ENCODE measurements at regions not wholly inside any gene's neighbourhood (a gene's known extent, or its start where the extent isn't known, plus 50 kb on each side); places are given as distances from the start of the nearest gene placed in this dataset.

- no peaks in the 10 kb centered on the region for H3K9me3 ChIP-seq (ENCODE audit: control insufficient read depth in 1 of 2, insufficient read depth in 1 of 2, low read length in 2 of 2)
- intact Hi-C loops (cut with DNase I, micrococcal nuclease) = no loop called here
- Mint-ChIP-seq H3K9me3 (no peaks in the 10 kb centered on the region), H3K27ac (no peak overlapping the region), H3K27me3 (no peaks in the 10 kb centered on the region), H3K4me1 (ENCODE audit: low read depth) (no peaks in the 10 kb centered on the region), H3K4me3 (no peak overlapping the region), H3K36me3 (ENCODE audit: low read depth) (no peaks in the 10 kb centered on the region)
- H3K27me3 ChIP-seq (ENCODE audit: control insufficient read depth in 1 of 2, insufficient read depth in 2 of 2, low read length in 2 of 2) = no peaks in the 10 kb centered on the region
- DNase-seq (no peak), ATAC-seq (ENCODE audit: poor library complexity) (no peak)
- ChIA-PET CTCF (interaction anchor here (1.1 kb wide), 1 partner anchor 64 kb away, joined by 3 read pairs; no protein-coding TSS in a partner anchor), POLR2A (no interaction called here)
- H3K36me3 ChIP-seq (ENCODE audit: insufficient read depth, low read length) = no peaks in the 10 kb centered on the region
- TF ChIP-seq, protein P1, sequence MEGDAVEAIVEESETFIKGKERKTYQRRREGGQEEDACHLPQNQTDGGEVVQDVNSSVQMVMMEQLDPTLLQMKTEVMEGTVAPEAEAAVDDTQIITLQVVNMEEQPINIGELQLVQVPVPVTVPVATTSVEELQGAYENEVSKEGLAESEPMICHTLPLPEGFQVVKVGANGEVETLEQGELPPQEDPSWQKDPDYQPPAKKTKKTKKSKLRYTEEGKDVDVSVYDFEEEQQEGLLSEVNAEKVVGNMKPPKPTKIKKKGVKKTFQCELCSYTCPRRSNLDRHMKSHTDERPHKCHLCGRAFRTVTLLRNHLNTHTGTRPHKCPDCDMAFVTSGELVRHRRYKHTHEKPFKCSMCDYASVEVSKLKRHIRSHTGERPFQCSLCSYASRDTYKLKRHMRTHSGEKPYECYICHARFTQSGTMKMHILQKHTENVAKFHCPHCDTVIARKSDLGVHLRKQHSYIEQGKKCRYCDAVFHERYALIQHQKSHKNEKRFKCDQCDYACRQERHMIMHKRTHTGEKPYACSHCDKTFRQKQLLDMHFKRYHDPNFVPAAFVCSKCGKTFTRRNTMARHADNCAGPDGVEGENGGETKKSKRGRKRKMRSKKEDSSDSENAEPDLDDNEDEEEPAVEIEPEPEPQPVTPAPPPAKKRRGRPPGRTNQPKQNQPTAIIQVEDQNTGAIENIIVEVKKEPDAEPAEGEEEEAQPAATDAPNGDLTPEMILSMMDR (IDR thresholded peaks at IDR 0.05) = no peak
- no peak overlapping the region for H3K4me3 ChIP-seq (ENCODE audit: low read length)
- H3K4me1 ChIP-seq (ENCODE audit: insufficient read depth, low read length) = no peaks in the 10 kb centered on the region
- no peak overlapping the region for H3K27ac ChIP-seq (ENCODE audit: low read depth in 1 of 2, low read length in 2 of 2)
These were observed 145.8 kb upstream of the ZNF648 start for GRCh38 chr1:182207300-182207699.

GRCh38 chr1:182206626-182207239 lies 145.2 kb upstream of the ZNF648 start:
- POLR2A ChIA-PET = no interaction called here
- intact Hi-C loops (cut with DNase I, micrococcal nuclease) = no loop called here
- TF ChIP-seq, protein P1 (IDR thresholded peaks at IDR 0.05) = no peak
- Mint-ChIP-seq H3K27ac (no peak overlapping the region), H3K36me3 (ENCODE audit: low read depth) (no peaks in the 10 kb centered on the region), H3K9me3 (no peaks in the 10 kb centered on the region), H3K4me1 (ENCODE audit: low read depth) (no peaks in the 10 kb centered on the region), H3K4me3 (no peak overlapping the region), H3K27me3 (no peaks in the 10 kb centered on the region)
- DNase-seq (no peak), ATAC-seq (ENCODE audit: poor library complexity) (no peak)
- H3K27ac ChIP-seq (ENCODE audit: low read depth in 1 of 2, low read length in 2 of 2) = no peak overlapping the region
- H3K9me3 ChIP-seq (ENCODE audit: control insufficient read depth in 1 of 2, insufficient read depth in 1 of 2, low read length in 2 of 2) = no peaks in the 10 kb centered on the region
- no peaks in the 10 kb centered on the region for H3K4me1 ChIP-seq (ENCODE audit: insufficient read depth, low read length)
- CTCF ChIA-PET = no interaction called here
- H3K4me3 ChIP-seq (ENCODE audit: low read length) = no peak overlapping the region
- H3K27me3 ChIP-seq (ENCODE audit: control insufficient read depth in 1 of 2, insufficient read depth in 2 of 2, low read length in 2 of 2) = no peaks in the 10 kb centered on the region
- no peaks in the 10 kb centered on the region for H3K36me3 ChIP-seq (ENCODE audit: insufficient read depth, low read length)

DNA sequence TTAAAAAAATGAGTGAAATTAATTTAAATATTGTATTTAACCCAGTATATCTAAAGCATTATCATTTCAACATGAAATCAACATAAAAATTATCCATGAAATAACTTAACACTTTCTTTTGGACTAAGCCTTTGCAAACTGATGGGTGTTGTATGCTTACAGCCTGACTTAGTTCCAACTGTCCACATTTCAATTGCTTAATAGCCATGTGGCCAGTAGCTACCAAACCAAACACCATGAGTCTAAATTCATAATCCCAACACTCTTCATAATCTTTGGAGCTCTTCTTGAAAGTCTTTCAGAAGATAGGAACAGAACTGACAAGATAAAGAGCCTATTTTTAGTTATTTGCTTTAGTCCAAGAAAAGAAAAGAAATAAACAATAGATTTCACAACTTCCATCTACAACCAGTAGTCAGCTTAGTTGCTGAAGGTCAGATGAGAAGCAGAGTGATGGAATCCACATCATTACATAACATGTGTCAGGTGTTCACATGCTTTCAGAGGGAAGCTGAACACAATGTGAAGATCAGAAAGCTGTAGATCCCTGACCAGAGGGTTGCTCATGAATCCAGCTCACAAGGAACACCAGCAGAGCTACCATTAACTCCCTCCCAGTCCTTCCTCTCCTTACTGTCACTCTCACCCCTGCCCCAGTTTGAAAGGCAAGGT lies 144.0 kb upstream of the ZNF648 start:
- CTCF ChIA-PET = no interaction called here
- ATAC-seq (ENCODE audit: poor library complexity) = no peak
- H3K4me1 Mint-ChIP-seq (ENCODE audit: low read depth) = no peaks in the 10 kb centered on the region
- Histone ChIP-seq H3K27ac (ENCODE audit: low read depth in 1 of 2, low read length in 2 of 2) (no peak overlapping the region), H3K27me3 (ENCODE audit: control insufficient read depth in 1 of 2, insufficient read depth in 2 of 2, low read length in 2 of 2) (no peaks in the 10 kb centered on the region), H3K36me3 (ENCODE audit: insufficient read depth, low read length) (no peaks in the 10 kb centered on the region), H3K9me3 (ENCODE audit: control insufficient read depth in 1 of 2, insufficient read depth in 1 of 2, low read length in 2 of 2) (no peaks in the 10 kb centered on the region), H3K4me1 (ENCODE audit: insufficient read depth, low read length) (no peaks in the 10 kb centered on the region), H3K4me3 (ENCODE audit: low read length) (no peak overlapping the region)
- H3K4me3 Mint-ChIP-seq = no peak overlapping the region
- no peaks in the 10 kb centered on the region for H3K27me3 Mint-ChIP-seq
- TF ChIP-seq, protein P1 (IDR thresholded peaks at IDR 0.05) = no peak
- H3K36me3 Mint-ChIP-seq (ENCODE audit: low read depth) = no peaks in the 10 kb centered on the region
- DNase-seq = peak in 1 of 14 experiments; percentile 26
- no peak overlapping the region for H3K27ac Mint-ChIP-seq
- intact Hi-C loops (cut with DNase I, micrococcal nuclease) = no loop called here
- POLR2A ChIA-PET = no interaction called here
- no peaks in the 10 kb centered on the region for H3K9me3 Mint-ChIP-seq

Data from CD4-positive, alpha-beta T cell (primary cell).